RPMI7951 (cell line): ENCODE measurements at regions not wholly inside any gene's neighbourhood (a gene's known extent, or its start where the extent isn't known, plus 50 kb on each side); places are given as distances from the start of the nearest gene placed in this dataset.
A peak's percentile ranks its signal among the peaks of the same experiment; 100 is the strongest.

ENCODE experiments used
- DNase-seq: peaks from one replicate; pipeline ENCODE4 v3.0.0-alpha.2; 2012; ENCODE audit warnings: low read depth

- no peak for DNase-seq
Observed at GRCh38 chr3:22216601-22217000, 465.6 kb upstream of the ZNF385D start.

- no peak for DNase-seq
Observed at GRCh38 chr3:22225161-22225560, 474.2 kb upstream of the ZNF385D start.

GRCh38 chr3:22228705-22229104 is 477.7 kb upstream of the ZNF385D start:
- peak; percentile 14 for DNase-seq

- DNase-seq, result peak; percentile 55
Observed at GRCh38 chr3:22231061-22231460, 480.1 kb upstream of the ZNF385D start.

GRCh38 chr3:22236490-22237270 is 485.7 kb upstream of the ZNF385D start:
- DNase-seq, result peak; percentile 34

- no peak for DNase-seq
Observed at GRCh38 chr3:22239011-22239410, 488.0 kb upstream of the ZNF385D start.

GRCh38 chr3:22241110-22241509 is 490.1 kb upstream of the ZNF385D start:
- DNase-seq, result no peak

GRCh38 chr3:22244761-22245521 is 493.9 kb upstream of the ZNF385D start:
- DNase-seq, result peak; percentile 98

- DNase-seq, result peak; percentile 47
Observed at GRCh38 chr3:22245811-22246583, 495.0 kb upstream of the ZNF385D start.

- DNase-seq, result no peak
Observed at GRCh38 chr3:22249658-22250057, 498.6 kb upstream of the ZNF385D start.

GRCh38 chr3:22257252-22257651 is 506.2 kb upstream of the ZNF385D start:
- DNase-seq, result no peak

- no peak for DNase-seq
Observed at GRCh38 chr3:22262386-22262785, 511.4 kb upstream of the ZNF385D start.

- DNase-seq, result peak; percentile 91
Observed at GRCh38 chr3:22263042-22263441, 512.0 kb upstream of the ZNF385D start.

GRCh38 chr3:22265403-22265802 is 514.4 kb upstream of the ZNF385D start:
- no peak for DNase-seq

- peak; percentile 69 for DNase-seq
Observed at GRCh38 chr3:22269831-22270230, 518.8 kb upstream of the ZNF385D start.

- DNase-seq, result no peak
Observed at GRCh38 chr3:22276351-22276750, 525.3 kb upstream of the ZNF385D start.

GRCh38 chr3:22284559-22284958 is 533.5 kb upstream of the ZNF385D start:
- DNase-seq, result peak; percentile 64

GRCh38 chr3:22288756-22289155 is 537.7 kb upstream of the ZNF385D start:
- no peak for DNase-seq

- no peak for DNase-seq
Observed at GRCh38 chr3:22292681-22293080, 541.7 kb upstream of the ZNF385D start.

GRCh38 chr3:22296601-22297000 is 545.6 kb upstream of the ZNF385D start:
- DNase-seq, result peak; percentile 79

- peak; percentile 65 for DNase-seq
Observed at GRCh38 chr3:22297436-22297835, 546.4 kb upstream of the ZNF385D start.

GRCh38 chr3:22306454-22306853 is 555.4 kb upstream of the ZNF385D start:
- no peak for DNase-seq
